ENCODE measurements at regions not wholly inside any gene's neighbourhood (a gene's known extent, or its start where the extent isn't known, plus 50 kb on each side); places are given as distances from the start of the nearest gene placed in this dataset.

- WGBS (ENCODE audit: insufficient coverage, low coverage, missing lambda C conversion rate) = 2% methylated on average over 12 of the region's 12 CpGs
- Histone ChIP-seq H3K27me3 (ENCODE audit: control insufficient read depth in 2 of 2, insufficient read depth in 2 of 2, low read length in 2 of 2) (peaks cover 0 to 37% of the 10 kb centered on the region in 2 experiments; a peak in 3 of 5 replicates), H3K4me2 (ENCODE audit: insufficient read depth, low read length) (no peak overlapping the region), H2AFZ (ENCODE audit: low read depth, low read length) (no peak overlapping the region), H3K27ac (ENCODE audit: extremely low read depth, low read depth, low read length) (no peak overlapping the region), H3K36me3 (ENCODE audit: control insufficient read depth, insufficient read depth, low read length) (no peaks in the 10 kb centered on the region), H3K4me1 (replicated peaks in 1 of 2; ENCODE audit: control insufficient read depth in 2 of 2, insufficient read depth in 2 of 2, low read length in 2 of 2) (no peaks in the 10 kb centered on the region), H3K4me3 (no peak overlapping the region), H3K9me1 (ENCODE audit: control insufficient read depth, insufficient read depth, low read length) (no peaks in the 10 kb centered on the region), H3K9me3 (replicated peaks; ENCODE audit: control insufficient read depth, insufficient read depth, low read depth, low read length) (no peaks in the 10 kb centered on the region), H3K9ac (ENCODE audit: insufficient read depth in 1 of 2, low read depth in 2 of 2, low read length in 2 of 2) (no peak overlapping the region), H4K20me1 (replicated peaks; ENCODE audit: control insufficient read depth, insufficient read depth, low read length) (0 out of 2 replicates have a peak, but pooled peaks cover 4% of the 10 kb centered on the region), H3K79me2 (ENCODE audit: control insufficient read depth, insufficient read depth, low read length) (no peaks in the 10 kb centered on the region)
- CTCF ChIA-PET (ENCODE audit: low intra/inter-chr PET ratio) = no interaction called here
- intact Hi-C loops (cut with micrococcal nuclease) = no loop called here
- in situ Hi-C loops (cut with MboI) = no loop called here
- ATAC-seq = no peak
- no peak for FAIRE-seq
- TF ChIP-seq TFE3 (CRISPR knock-in tag; IDR thresholded peaks at IDR 0.05) (peak; percentile 43), SMAD2 (IDR thresholded peaks at IDR 0.05; ENCODE audit: low read depth, low read length) (no peak)
- no TSS peak for BruUV-seq (replicated peaks)
- no peak for DNase-seq (ENCODE audit: extremely low read depth in 1 of 4, low spot score in 3 of 4)
- POLR2A ChIA-PET = no interaction called here
These were observed 144.3 kb downstream of the INHBB start for GRCh38 chr2:120490091-120490798.

GRCh38 chr2:120491111-120491625, 145.2 kb downstream of the INHBB start:
- H3K9ac ChIP-seq (ENCODE audit: insufficient read depth in 1 of 2, low read depth in 2 of 2, low read length in 2 of 2) = no peak overlapping the region
- FAIRE-seq (no peak), ATAC-seq (no peak), DNase-seq (ENCODE audit: extremely low read depth in 1 of 4, low spot score in 3 of 4) (no peak)
- no peak overlapping the region for H2AFZ ChIP-seq (ENCODE audit: low read depth, low read length)
- no peak overlapping the region for H3K4me2 ChIP-seq (ENCODE audit: insufficient read depth, low read length)
- BruUV-seq (replicated peaks) = no TSS peak
- in situ Hi-C loops (cut with MboI) = no loop called here
- ChIA-PET POLR2A (no interaction called here), CTCF (ENCODE audit: low intra/inter-chr PET ratio) (no interaction called here)
- no peak overlapping the region for H3K4me3 ChIP-seq
- H3K36me3 ChIP-seq (ENCODE audit: control insufficient read depth, insufficient read depth, low read length) = no peaks in the 10 kb centered on the region
- H3K27me3 ChIP-seq (ENCODE audit: control insufficient read depth in 2 of 2, insufficient read depth in 2 of 2, low read length in 2 of 2) = peaks cover 0 to 28% of the 10 kb centered on the region in 2 experiments; a peak in 3 of 5 replicates
- WGBS (ENCODE audit: insufficient coverage, low coverage, missing lambda C conversion rate) = 9% methylated on average over 1 of the region's 1 CpG
- 0 out of 2 replicates have a peak, but pooled peaks cover 4% of the 10 kb centered on the region for H4K20me1 ChIP-seq (replicated peaks; ENCODE audit: control insufficient read depth, insufficient read depth, low read length)
- no peaks in the 10 kb centered on the region for H3K9me1 ChIP-seq (ENCODE audit: control insufficient read depth, insufficient read depth, low read length)
- intact Hi-C loops (cut with micrococcal nuclease) = no loop called here
- H3K4me1 ChIP-seq (replicated peaks in 1 of 2; ENCODE audit: control insufficient read depth in 2 of 2, insufficient read depth in 2 of 2, low read length in 2 of 2) = no peaks in the 10 kb centered on the region
- H3K27ac ChIP-seq (ENCODE audit: extremely low read depth, low read depth, low read length) = no peak overlapping the region
- no peaks in the 10 kb centered on the region for H3K79me2 ChIP-seq (ENCODE audit: control insufficient read depth, insufficient read depth, low read length)
- no peak for TF ChIP-seq YBX1 (IDR thresholded peaks at IDR 0.05)
- TF ChIP-seq CBFA2T2 (conservative IDR thresholded peaks at IDR 0.05) = no peak
- TF ChIP-seq THRA (IDR thresholded peaks at IDR 0.05) = no peak
- no peak for TF ChIP-seq NRF1 (conservative IDR thresholded peaks at IDR 0.05 in 1 of 2, IDR thresholded peaks at IDR 0.05 in 1 of 2)
- no peak for TF ChIP-seq ZNF740 (CRISPR knock-in tag; IDR thresholded peaks at IDR 0.05)
- TF ChIP-seq ZNF740 (tag; IDR thresholded peaks at IDR 0.05) = no peak
- TF ChIP-seq ARID3B (CRISPR knock-in tag; IDR thresholded peaks at IDR 0.05; ENCODE audit: borderline replicate concordance) = no peak
- no peaks in the 10 kb centered on the region for H3K9me3 ChIP-seq (replicated peaks; ENCODE audit: control insufficient read depth, insufficient read depth, low read depth, low read length)
